CD4-positive, alpha-beta T cell treated with Interleukin-4 for 4 hours (primary cell): ENCODE measurements at regions not wholly inside any gene's neighbourhood (a gene's known extent, or its start where the extent isn't known, plus 50 kb on each side); places are given as distances from the start of the nearest gene placed in this dataset.
"Not testable (repeated sequence)": the region's sequence is repeated elsewhere in the genome, so short reads cannot be mapped to it uniquely, and the experiment has no call there.

Experiments
- DNase-seq: peaks from one replicate; pipeline ENCODE4 v3.0.0-alpha.2; 2020

- no peak for DNase-seq
Observed at GRCh38 chr12:63406781-63407180, 255.8 kb upstream of the AVPR1A start.

GRCh38 chr12:63404611-63405010, 253.6 kb upstream of the AVPR1A start:
- no peak for DNase-seq

- DNase-seq, result no peak
Observed at GRCh38 chr12:63403256-63403655, 252.3 kb upstream of the AVPR1A start.

- DNase-seq, result no peak
Observed at GRCh38 chr12:63400718-63401117, 249.7 kb upstream of the AVPR1A start.

GRCh38 chr12:63400318-63400717, 249.3 kb upstream of the AVPR1A start:
- DNase-seq, result no peak

GRCh38 chr12:63397807-63398206, 246.8 kb upstream of the AVPR1A start:
- no peak for DNase-seq

GRCh38 chr12:63396135-63396534, 245.1 kb upstream of the AVPR1A start:
- no peak for DNase-seq

- no peak for DNase-seq
Observed at GRCh38 chr12:63394983-63395382, 244.0 kb upstream of the AVPR1A start.

GRCh38 chr12:63394349-63394748, 243.3 kb upstream of the AVPR1A start:
- DNase-seq, result no peak

GRCh38 chr12:63389211-63389610, 238.2 kb upstream of the AVPR1A start:
- DNase-seq, result no peak

GRCh38 chr12:63387771-63388170, 236.8 kb upstream of the AVPR1A start:
- no peak for DNase-seq

- DNase-seq, result no peak
Observed at GRCh38 chr12:63382930-63383329, 231.9 kb upstream of the AVPR1A start.

- no peak for DNase-seq
Observed at GRCh38 chr12:63362791-63363190, 211.8 kb upstream of the AVPR1A start.

- no peak for DNase-seq
Observed at GRCh38 chr12:63362166-63362565, 211.2 kb upstream of the AVPR1A start.

- no peak for DNase-seq
Observed at GRCh38 chr12:63354969-63355368, 204.0 kb upstream of the AVPR1A start.

GRCh38 chr12:63353559-63353958, 202.6 kb upstream of the AVPR1A start:
- DNase-seq, result no peak

- no peak for DNase-seq
Observed at GRCh38 chr12:63351370-63351769, 200.4 kb upstream of the AVPR1A start.

GRCh38 chr12:63348556-63348955, 197.6 kb upstream of the AVPR1A start:
- no peak for DNase-seq

GRCh38 chr12:63337158-63337557, 186.2 kb upstream of the AVPR1A start:
- DNase-seq, result not testable (repeated sequence)

- DNase-seq, result no peak
Observed at GRCh38 chr12:63326260-63326659, 175.3 kb upstream of the AVPR1A start.

GRCh38 chr12:63325757-63326156, 174.8 kb upstream of the AVPR1A start:
- DNase-seq, result no peak

GRCh38 chr12:63323942-63324341, 172.9 kb upstream of the AVPR1A start:
- DNase-seq, result no peak

- no peak for DNase-seq
Observed at GRCh38 chr12:63321373-63321772, 170.4 kb upstream of the AVPR1A start.

GRCh38 chr12:63319936-63320633, 169.1 kb upstream of the AVPR1A start:
- DNase-seq, result no peak

- DNase-seq, result no peak
Observed at GRCh38 chr12:63319386-63319785, 168.4 kb upstream of the AVPR1A start.
